ENCODE measurements at regions not wholly inside any gene's neighbourhood (a gene's known extent, or its start where the extent isn't known, plus 50 kb on each side); places are given as distances from the start of the nearest gene placed in this dataset.

- TF ChIP-seq YY1 (IDR thresholded peaks at IDR 0.05; ENCODE audit: low read depth, low read length): no peak
- TF ChIP-seq CREB1 (IDR thresholded peaks at IDR 0.05; ENCODE audit: low read depth): no peak
- TF ChIP-seq POLR2AphosphoS2 (IDR thresholded peaks at IDR 0.05; ENCODE audit: low read depth, low read length): no peak
- no peak for TF ChIP-seq SUPT20H (IDR thresholded peaks at IDR 0.05; ENCODE audit: borderline replicate concordance, control insufficient read depth, low read depth, low read length)
Observed at GRCh38 chr3:24734019-24734418, 239.4 kb upstream of the THRB start (continued).

GRCh38 chr3:24736701-24737100 is 242.1 kb upstream of the THRB start:
- no peak overlapping the region for H3K4me3 ChIP-seq
- no peak for TF ChIP-seq POLR2A (IDR thresholded peaks at IDR 0.05; ENCODE audit: low read depth, low read length)
- ChIA-PET RAD21 (ENCODE audit: unreplicated experiment) (no interaction called here), POLR2A (no interaction called here), SMC1A (ENCODE audit: uncharacterized antibody, unreplicated experiment) (no interaction called here), CTCF (no interaction called here)
- no peak for ATAC-seq
- FAIRE-seq: no peak
- H3K27ac ChIP-seq (ENCODE audit: control insufficient read depth, insufficient read depth): no peak overlapping the region
- H3K27me3 ChIP-seq (replicated peaks in 1 of 2; ENCODE audit: control insufficient read depth in 2 of 2, insufficient read depth in 2 of 2, low read length in 1 of 2): no peaks in the 10 kb centered on the region
- H3K36me3 ChIP-seq (ENCODE audit: control insufficient read depth in 2 of 2, insufficient read depth in 2 of 2, low read length in 1 of 2): no peaks in the 10 kb centered on the region
- intact Hi-C loops (cut with micrococcal nuclease; ENCODE audit: unreplicated experiment) (no loop called here), in situ Hi-C loops (cut with MboI) (no loop called here)
- H3K9me3 ChIP-seq (replicated peaks; ENCODE audit: control insufficient read depth, insufficient read depth, low read length): no peaks in the 10 kb centered on the region
- no peaks in the 10 kb centered on the region for H3K4me1 ChIP-seq (ENCODE audit: control insufficient read depth, insufficient read depth, low read length)
- no peaks in the 10 kb centered on the region for H3K79me2 ChIP-seq (ENCODE audit: control insufficient read depth, insufficient read depth, low read length)
- no peak overlapping the region for H3K9ac ChIP-seq (ENCODE audit: control insufficient read depth, insufficient read depth, low read length)
- no TSS peak for BruUV-seq (replicated peaks)
- no peaks in the 10 kb centered on the region for H4K20me1 ChIP-seq (ENCODE audit: control insufficient read depth, insufficient read depth)
- H2AFZ ChIP-seq (ENCODE audit: control insufficient read depth, low read depth, low read length): no peak overlapping the region
- no peak overlapping the region for H3K4me2 ChIP-seq (ENCODE audit: control insufficient read depth, insufficient read depth)
- DNase-seq (ENCODE audit: low read depth, low spot score): no peak
- 22% methylated on average over 3 of the region's 3 CpGs for WGBS (ENCODE audit: insufficient coverage, insufficient replicate concordance, low lambda C conversion rate, missing lambda C conversion rate)

- Histone ChIP-seq H4K20me1 (ENCODE audit: control insufficient read depth, insufficient read depth) (no peaks in the 10 kb centered on the region), H3K9me3 (replicated peaks; ENCODE audit: control insufficient read depth, insufficient read depth, low read length) (no peaks in the 10 kb centered on the region), H3K4me3 (no peak overlapping the region), H3K79me2 (ENCODE audit: control insufficient read depth, insufficient read depth, low read length) (no peaks in the 10 kb centered on the region), H3K9ac (ENCODE audit: control insufficient read depth, insufficient read depth, low read length) (no peak overlapping the region), H3K27ac (ENCODE audit: control insufficient read depth, insufficient read depth) (no peak overlapping the region), H3K36me3 (ENCODE audit: control insufficient read depth in 2 of 2, insufficient read depth in 2 of 2, low read length in 1 of 2) (no peaks in the 10 kb centered on the region), H3K4me2 (ENCODE audit: control insufficient read depth, insufficient read depth) (no peak overlapping the region), H3K27me3 (replicated peaks in 1 of 2; ENCODE audit: control insufficient read depth in 2 of 2, insufficient read depth in 2 of 2, low read length in 1 of 2) (no peaks in the 10 kb centered on the region), H2AFZ (ENCODE audit: control insufficient read depth, low read depth, low read length) (no peak overlapping the region), H3K4me1 (ENCODE audit: control insufficient read depth, insufficient read depth, low read length) (no peaks in the 10 kb centered on the region)
- ATAC-seq (no peak), DNase-seq (ENCODE audit: low read depth, low spot score) (no peak), FAIRE-seq (no peak)
- intact Hi-C loops (cut with micrococcal nuclease; ENCODE audit: unreplicated experiment) (no loop called here), in situ Hi-C loops (cut with MboI) (no loop called here)
- WGBS (ENCODE audit: insufficient coverage, insufficient replicate concordance, low lambda C conversion rate, missing lambda C conversion rate): 47% methylated on average over 3 of the region's 3 CpGs
- no TSS peak for BruUV-seq (replicated peaks)
- no peak for TF ChIP-seq NBN (IDR thresholded peaks at IDR 0.05)
- TF ChIP-seq ATF7 (IDR thresholded peaks at IDR 0.05; ENCODE audit: low read depth): no peak
- TF ChIP-seq CUX1 (IDR thresholded peaks at IDR 0.05; ENCODE audit: insufficient replicate concordance, low read depth, low read length): no peak
- no peak for TF ChIP-seq SKIL (IDR thresholded peaks at IDR 0.05; ENCODE audit: low read depth, poor library complexity, severe bottlenecking)
- no peak for TF ChIP-seq JUND (IDR thresholded peaks at IDR 0.05; ENCODE audit: low read depth, low read length)
- no peak for TF ChIP-seq HCFC1 (IDR thresholded peaks at IDR 0.05; ENCODE audit: low read length)
- no peak for TF ChIP-seq CREB1 (IDR thresholded peaks at IDR 0.05; ENCODE audit: low read depth)
- SMC1A ChIA-PET (ENCODE audit: uncharacterized antibody, unreplicated experiment): no interaction called here
- CTCF ChIA-PET: no interaction called here
- POLR2A ChIA-PET: no interaction called here
- RAD21 ChIA-PET (ENCODE audit: unreplicated experiment): no interaction called here
Observed at GRCh38 chr3:24740326-24740725, 245.7 kb upstream of the THRB start.

All from GM12878 (cell line).